SKM-1 treated with dmso at 0.1 percent for 144 hours (cell line): ENCODE measurements at regions not wholly inside any gene's neighbourhood (a gene's known extent, or its start where the extent isn't known, plus 50 kb on each side); places are given as distances from the start of the nearest gene placed in this dataset.
"Not testable (repeated sequence)": the region's sequence is repeated elsewhere in the genome, so short reads cannot be mapped to it uniquely, and the experiment has no call there.

ENCODE experiments used
- DNase-seq: peaks from one replicate; lab custom pipeline; 2025; ENCODE audit not compliant: unreplicated experiment; lab: John Stamatoyannopoulos, UW

DNA sequence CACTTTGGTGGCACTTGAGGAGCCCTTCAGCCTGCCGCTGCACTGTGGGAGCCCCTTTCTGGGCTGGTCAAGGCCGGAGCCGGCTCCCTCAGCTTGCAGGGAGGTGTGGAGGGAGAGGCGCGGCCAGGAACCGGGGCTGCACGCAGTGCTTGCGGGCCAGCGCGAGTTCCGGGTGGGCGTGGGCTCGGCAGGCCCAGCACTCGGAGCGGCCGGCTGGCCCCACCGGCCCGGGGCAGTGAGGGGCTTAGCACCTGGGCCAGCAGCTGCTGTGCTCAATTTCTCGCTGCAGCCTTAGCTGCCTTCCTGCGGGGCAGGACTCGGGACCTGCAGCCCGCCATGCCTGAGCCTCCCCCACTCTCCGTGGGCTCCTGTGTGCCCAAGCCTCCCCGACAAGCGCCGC lies 533.7 kb upstream of the SLC10A2 start:
- DNase-seq, result not testable (repeated sequence)

DNA sequence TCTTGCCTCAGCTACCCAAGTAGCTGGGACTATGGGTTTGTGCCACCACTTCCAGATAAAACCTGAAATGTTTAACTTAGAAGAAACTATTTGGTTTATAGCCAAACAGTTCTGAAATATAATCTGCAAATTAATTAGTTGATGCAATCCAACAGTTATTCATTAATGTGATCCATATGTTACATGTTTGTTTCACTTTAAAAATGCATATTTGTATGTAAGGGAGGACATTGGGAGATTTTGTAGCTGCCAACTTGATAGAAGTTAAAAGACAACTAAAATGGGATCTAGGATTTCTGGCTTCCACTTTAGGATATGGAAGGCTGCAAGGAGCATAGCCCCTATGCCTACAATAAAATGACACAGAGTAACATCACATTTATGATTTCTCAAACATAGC lies 532.5 kb upstream of the SLC10A2 start:
- DNase-seq, result no peak

DNA sequence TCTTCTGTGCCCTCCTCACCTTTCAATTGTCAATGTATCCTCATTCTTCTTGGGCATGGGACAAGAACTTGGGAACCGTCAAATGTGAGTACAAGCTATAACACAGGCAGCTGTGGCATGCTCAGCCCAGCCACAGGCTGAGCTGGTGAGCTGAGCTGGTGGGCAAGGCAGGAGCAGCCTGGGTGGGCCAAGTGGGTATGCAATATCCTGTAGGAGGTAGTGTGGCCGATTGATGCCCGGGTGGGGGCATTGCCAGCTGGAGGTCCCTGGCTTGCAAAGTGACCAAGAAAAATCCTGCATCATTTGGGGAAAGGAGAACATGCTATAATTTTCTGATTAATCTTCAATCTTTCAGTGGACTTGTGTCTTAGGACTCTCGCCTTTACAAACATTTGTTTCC lies 507.2 kb upstream of the SLC10A2 start:
- DNase-seq, result no peak

DNA sequence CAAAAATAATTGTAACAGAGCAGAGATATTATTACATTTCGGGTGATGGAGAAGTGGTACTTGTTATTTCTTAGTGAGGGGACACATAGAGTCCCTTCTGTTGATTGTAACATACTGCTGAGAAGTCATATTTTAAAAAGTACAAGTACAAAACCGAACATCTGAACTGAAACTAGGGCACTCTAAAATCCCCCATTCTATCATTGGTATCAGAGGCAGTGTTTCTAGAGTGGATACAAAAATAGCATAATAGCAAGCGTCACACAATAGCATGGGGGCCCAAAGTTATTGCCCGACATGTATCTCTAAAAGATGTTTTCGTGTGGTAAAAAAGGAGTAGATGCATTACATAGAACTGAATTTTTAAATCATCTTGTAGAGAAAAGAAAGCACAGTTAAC lies 502.1 kb upstream of the SLC10A2 start:
- DNase-seq, result no peak

DNA sequence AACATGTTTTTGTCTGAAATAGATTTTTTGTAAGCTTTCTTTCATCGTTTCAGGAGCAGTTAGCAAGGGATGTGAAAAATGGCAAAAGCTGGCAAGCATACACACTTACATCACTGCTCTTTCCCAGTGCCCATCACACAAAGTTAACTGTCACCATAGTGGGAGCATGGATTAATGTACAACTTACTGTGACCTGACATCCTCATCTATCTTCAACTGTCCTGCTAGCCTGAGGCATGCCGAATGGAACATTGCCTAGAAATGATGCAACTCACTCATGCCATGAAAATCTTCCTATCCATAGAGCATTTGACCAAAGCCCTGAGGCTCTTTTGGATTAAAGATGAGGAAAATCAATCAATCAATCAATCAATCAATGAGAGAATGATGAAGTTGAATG lies 491.7 kb upstream of the SLC10A2 start:
- DNase-seq, result no peak

DNA sequence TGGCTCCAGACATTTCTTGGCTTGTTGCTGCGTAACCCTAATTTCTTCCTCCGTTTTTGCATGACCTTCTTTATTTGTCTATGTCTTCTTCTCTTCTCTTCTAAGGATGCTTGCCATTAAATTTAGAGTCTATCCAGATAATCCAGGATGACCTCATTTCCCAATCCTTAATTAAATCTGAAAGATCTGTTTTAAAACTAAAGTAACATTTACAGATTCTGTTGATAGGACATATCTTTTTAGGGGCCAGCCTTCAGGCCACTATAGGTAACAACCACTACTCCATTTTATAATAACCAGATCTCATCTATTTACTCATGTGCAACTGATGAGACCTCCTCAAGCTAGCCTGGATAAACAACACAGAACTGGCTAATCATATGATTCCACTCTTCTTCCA lies 490.5 kb upstream of the SLC10A2 start:
- no peak for DNase-seq

- DNase-seq, result no peak
These were observed 481.7 kb upstream of the SLC10A2 start for GRCh38 chr13:103547914-103548313.

- DNase-seq, result no peak
These were observed 480.1 kb upstream of the SLC10A2 start for GRCh38 chr13:103546271-103546670.

GRCh38 chr13:103542648-103543047 lies 476.4 kb upstream of the SLC10A2 start:
- DNase-seq, result no peak

- DNase-seq, result no peak
These were observed 474.2 kb upstream of the SLC10A2 start for GRCh38 chr13:103540382-103540765.

- DNase-seq, result no peak
These were observed 473.6 kb upstream of the SLC10A2 start for GRCh38 chr13:103539721-103540381.

DNA sequence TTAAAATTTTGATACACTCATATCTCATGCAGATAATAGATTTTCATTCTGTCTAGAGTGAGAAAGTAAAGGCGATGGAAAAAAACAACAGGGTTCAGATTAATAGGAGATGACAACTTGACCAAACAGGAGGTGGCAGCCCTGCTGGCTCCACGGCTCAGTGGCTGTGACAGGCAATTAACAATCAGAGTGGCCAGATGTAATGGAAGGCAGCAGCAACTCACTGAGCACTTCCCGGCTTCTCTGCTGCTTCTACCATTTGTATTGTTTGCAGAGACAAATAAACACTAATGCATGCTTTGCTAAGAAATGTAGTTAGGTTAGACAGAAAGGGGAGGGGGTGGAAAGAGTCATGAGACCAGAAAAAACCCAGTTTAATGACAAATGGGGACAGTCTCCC lies 473.0 kb upstream of the SLC10A2 start:
- DNase-seq, result no peak

DNA sequence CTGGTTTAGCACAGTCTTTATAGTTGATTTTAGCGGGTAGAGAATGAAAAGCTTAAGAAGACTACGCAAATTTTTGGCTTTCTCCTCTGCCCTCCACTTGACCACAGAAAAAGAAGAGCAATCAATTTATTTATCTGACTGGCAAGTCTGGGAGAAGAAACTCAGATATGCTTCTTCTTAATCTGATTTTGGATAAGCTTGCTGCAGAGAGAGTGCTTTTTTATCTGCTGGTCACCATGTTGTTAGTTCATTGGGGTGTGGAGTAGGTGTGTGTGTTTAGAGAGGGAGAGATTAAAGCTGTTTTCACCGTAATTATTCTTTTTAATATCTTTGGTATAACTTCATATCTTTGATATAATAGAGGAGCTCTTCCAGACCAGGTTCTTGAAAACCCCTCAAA lies 471.4 kb upstream of the SLC10A2 start:
- DNase-seq, result no peak

- no peak for DNase-seq
These were observed 465.1 kb upstream of the SLC10A2 start for GRCh38 chr13:103531278-103531677.

DNA sequence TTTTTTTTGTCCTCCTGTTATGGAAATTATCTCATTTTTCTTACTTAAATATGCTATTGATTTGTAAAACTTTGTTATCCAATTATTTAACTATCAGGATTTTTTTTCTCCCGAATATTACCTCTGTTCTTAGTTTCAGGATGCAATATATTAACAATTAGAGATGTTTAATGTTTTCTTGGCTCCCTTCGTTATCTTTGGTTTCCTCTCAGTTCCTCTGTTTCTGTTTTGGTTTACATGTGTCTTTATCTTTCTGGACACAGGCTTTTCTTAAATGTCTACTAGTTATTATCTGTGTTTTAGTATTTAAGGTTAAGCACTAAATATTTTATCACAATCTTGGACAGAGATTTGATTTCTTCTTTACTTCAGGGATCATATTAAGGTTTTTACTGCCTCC lies 462.2 kb upstream of the SLC10A2 start:
- no peak for DNase-seq

GRCh38 chr13:103525530-103525929 lies 459.3 kb upstream of the SLC10A2 start:
- DNase-seq, result no peak

- DNase-seq, result no peak
These were observed 457.6 kb upstream of the SLC10A2 start for GRCh38 chr13:103523858-103524257.

DNA sequence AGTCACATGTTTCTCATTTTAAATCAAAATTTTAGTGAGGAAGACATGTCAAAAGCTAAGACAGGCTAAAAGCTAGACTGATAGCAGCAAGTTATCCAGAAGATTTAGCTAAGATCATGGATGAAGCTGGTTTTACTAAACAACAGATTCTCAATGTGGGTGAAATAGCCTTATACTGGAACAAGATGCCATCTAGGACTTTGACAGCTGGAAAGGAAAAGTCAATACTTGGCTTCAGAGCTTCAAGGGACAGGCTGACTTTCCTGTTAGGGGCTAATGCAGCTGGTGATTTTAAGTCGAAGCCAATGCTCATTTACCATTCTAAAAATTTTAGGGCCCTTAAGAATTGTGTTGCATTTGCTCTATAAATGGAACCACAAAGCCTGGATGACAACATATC lies 455.3 kb upstream of the SLC10A2 start:
- DNase-seq, result no peak

DNA sequence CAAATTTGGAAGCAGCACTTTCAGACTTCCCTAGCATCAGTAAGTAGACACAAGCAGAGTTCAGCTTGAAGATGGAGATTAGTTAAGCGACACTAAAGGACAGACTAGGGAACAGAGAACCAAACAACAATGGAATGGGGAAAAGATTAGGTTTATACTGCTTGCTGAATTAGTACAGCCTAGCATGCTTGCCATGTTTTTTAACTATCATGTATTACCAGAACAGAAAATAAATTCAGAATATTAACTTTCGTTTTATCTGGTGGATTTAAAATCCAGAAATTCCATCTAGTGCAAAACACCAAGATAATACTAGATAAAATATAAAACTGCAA lies 451.5 kb upstream of the SLC10A2 start:
- DNase-seq, result no peak

DNA sequence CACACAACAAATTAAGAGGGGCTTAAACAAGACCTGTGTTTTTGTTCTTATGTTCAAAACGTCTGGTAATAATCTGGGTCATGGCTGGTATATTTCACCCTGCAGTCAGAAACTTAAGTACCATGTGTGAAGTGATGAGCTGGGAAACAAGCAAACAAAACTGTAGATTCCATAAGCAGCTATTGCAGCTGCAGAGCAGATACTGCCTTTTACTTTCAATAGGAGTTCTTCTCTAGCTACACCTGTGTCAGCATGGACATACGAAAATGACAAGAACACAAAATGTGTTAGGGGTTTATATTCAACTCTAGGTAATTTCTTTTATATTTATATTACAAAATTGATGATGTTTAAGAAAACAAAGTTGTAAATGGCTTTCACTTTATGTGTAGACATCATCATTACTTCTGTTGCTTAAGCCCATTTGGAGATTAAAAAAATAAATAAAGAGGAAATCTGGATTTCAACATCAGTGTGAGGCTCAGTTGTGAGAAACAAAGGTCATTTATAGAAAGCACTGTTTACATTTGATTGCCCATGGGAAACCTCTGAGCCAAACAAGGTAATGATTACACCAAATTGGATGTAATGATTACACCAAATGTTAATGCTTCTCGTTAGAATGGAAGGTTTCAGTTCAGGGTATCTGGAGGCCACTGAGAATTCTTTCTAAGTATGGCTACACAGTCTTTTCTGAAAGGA lies 451.0 kb upstream of the SLC10A2 start:
- DNase-seq, result no peak

GRCh38 chr13:103516015-103516795 lies 450.0 kb upstream of the SLC10A2 start:
- DNase-seq, result no peak

DNA sequence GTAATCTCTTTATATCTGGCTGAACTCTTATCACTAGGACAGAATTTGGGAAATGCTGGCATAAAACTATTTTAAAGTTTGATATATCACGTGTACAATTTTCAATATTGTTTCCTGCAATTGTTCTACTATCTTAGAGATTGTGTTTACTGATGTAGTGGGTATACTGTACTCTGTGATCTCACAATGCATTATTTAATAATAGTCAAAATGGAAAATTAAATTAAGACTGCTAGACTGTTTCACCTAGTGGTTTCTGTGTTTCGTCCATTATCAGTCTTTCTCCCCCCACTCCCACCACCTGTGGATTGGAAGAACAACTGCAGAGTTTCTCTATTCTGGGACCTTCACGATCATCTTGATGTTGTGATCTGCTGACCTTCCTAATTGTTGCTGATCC lies 449.2 kb upstream of the SLC10A2 start:
- DNase-seq, result no peak
